OCI-LY3 (cell line): ENCODE measurements at regions not wholly inside any gene's neighbourhood (a gene's known extent, or its start where the extent isn't known, plus 50 kb on each side); places are given as distances from the start of the nearest gene placed in this dataset.

Experiments
- CTCF ChIP-seq: fragments of 200-600, 300-600 bp; sonication (generic); IDR thresholded peaks from 2 replicates; pipeline ENCODE4 v1.5.1; 2014; ENCODE audit warnings: antibody characterized with exemption, low read length, low read depth
- EZH2phosphoT487 ChIP-seq: fragments of 200-600 bp; shearing (Covaris generic); IDR thresholded peaks from 2 replicates; pipeline ENCODE4 v1.6.1; 2018; ENCODE audit warnings: antibody characterized with exemption, mixed run types, low read depth

GRCh38 chr18:56284319-56284718 is 354.1 kb downstream of the TXNL1 start:
- TF ChIP-seq CTCF (no peak), EZH2phosphoT487 (no peak)
